ENCODE measurements at regions not wholly inside any gene's neighbourhood (a gene's known extent, or its start where the extent isn't known, plus 50 kb on each side); places are given as distances from the start of the nearest gene placed in this dataset.

DNA sequence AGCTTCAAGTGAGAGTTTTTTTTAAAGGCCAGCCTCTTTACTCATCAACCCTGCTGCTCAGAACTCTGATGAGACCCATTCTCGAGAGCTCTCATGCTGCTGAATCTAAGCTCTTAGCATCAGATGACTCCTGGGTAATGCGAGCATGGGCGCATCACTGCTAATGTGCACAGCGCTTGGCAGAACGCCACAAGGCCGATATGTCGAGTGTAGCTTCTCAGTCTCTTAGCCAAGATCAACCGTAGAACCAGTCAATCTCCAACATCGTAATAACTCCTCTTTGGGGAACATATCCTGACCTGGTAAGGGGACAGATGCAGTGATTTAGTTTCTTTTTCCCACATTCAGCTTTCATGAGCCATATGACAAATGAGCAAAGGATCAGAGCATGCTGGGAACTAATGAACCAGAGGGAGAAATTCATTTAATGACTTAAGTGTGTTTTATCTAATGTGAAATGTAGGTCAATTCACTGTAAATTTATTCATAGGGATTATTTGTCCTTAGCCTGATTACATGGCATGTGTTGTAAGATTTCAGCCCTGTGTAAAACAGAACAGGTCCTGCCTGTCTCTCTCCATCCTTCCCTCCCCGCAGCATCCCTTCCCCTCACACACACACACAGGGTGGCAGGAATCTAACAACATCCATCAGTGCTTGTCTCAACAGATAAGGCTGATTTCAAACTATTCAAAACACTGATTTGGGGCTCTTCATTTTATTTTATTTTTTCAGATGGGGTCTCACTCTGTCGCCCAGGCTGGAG lies 195.4 kb upstream of the C2CD4B start:
- Histone ChIP-seq H2AFZ (ENCODE audit: low read depth, low read length) (no peak overlapping the region), H3K79me2 (replicated peaks; ENCODE audit: insufficient read depth, low read length) (no peaks in the 10 kb centered on the region), H3K27me3 (ENCODE audit: insufficient read depth, low read depth, low read length) (no peaks in the 10 kb centered on the region), H3K4me3 (ENCODE audit: low read length) (no peak overlapping the region), H3K36me3 (ENCODE audit: insufficient read depth, low read length) (no peaks in the 10 kb centered on the region), H3K27ac (ENCODE audit: low read length) (no peak overlapping the region), H3F3A (ENCODE audit: insufficient read depth, low read length, poor library complexity, severe bottlenecking) (no peaks in the 10 kb centered on the region), H3K9me3 (ENCODE audit: low read length) (no peaks in the 10 kb centered on the region), H3K9me2 (ENCODE audit: insufficient read depth, low read length) (no peaks in the 10 kb centered on the region), H3K9ac (ENCODE audit: low read length) (no peak overlapping the region), H4K20me1 (ENCODE audit: insufficient read depth) (no peaks in the 10 kb centered on the region), H3K4me2 (ENCODE audit: low read length) (no peak overlapping the region)
- no peak for TF ChIP-seq MXI1 (conservative IDR thresholded peaks at IDR 0.05; ENCODE audit: poor library complexity, severe bottlenecking)
- TF ChIP-seq, protein P1, sequence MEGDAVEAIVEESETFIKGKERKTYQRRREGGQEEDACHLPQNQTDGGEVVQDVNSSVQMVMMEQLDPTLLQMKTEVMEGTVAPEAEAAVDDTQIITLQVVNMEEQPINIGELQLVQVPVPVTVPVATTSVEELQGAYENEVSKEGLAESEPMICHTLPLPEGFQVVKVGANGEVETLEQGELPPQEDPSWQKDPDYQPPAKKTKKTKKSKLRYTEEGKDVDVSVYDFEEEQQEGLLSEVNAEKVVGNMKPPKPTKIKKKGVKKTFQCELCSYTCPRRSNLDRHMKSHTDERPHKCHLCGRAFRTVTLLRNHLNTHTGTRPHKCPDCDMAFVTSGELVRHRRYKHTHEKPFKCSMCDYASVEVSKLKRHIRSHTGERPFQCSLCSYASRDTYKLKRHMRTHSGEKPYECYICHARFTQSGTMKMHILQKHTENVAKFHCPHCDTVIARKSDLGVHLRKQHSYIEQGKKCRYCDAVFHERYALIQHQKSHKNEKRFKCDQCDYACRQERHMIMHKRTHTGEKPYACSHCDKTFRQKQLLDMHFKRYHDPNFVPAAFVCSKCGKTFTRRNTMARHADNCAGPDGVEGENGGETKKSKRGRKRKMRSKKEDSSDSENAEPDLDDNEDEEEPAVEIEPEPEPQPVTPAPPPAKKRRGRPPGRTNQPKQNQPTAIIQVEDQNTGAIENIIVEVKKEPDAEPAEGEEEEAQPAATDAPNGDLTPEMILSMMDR (IDR thresholded peaks at IDR 0.05; ENCODE audit: poor library complexity, severe bottlenecking) = no peak
- TF ChIP-seq EZH2 (IDR thresholded peaks at IDR 0.05; ENCODE audit: borderline replicate concordance, insufficient read depth, low read length, poor library complexity, severe bottlenecking) = no peak
- TF ChIP-seq, protein P2, sequence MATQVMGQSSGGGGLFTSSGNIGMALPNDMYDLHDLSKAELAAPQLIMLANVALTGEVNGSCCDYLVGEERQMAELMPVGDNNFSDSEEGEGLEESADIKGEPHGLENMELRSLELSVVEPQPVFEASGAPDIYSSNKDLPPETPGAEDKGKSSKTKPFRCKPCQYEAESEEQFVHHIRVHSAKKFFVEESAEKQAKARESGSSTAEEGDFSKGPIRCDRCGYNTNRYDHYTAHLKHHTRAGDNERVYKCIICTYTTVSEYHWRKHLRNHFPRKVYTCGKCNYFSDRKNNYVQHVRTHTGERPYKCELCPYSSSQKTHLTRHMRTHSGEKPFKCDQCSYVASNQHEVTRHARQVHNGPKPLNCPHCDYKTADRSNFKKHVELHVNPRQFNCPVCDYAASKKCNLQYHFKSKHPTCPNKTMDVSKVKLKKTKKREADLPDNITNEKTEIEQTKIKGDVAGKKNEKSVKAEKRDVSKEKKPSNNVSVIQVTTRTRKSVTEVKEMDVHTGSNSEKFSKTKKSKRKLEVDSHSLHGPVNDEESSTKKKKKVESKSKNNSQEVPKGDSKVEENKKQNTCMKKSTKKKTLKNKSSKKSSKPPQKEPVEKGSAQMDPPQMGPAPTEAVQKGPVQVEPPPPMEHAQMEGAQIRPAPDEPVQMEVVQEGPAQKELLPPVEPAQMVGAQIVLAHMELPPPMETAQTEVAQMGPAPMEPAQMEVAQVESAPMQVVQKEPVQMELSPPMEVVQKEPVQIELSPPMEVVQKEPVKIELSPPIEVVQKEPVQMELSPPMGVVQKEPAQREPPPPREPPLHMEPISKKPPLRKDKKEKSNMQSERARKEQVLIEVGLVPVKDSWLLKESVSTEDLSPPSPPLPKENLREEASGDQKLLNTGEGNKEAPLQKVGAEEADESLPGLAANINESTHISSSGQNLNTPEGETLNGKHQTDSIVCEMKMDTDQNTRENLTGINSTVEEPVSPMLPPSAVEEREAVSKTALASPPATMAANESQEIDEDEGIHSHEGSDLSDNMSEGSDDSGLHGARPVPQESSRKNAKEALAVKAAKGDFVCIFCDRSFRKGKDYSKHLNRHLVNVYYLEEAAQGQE (IDR thresholded peaks at IDR 0.05; ENCODE audit: borderline replicate concordance) = no peak
- TF ChIP-seq EP300 (conservative IDR thresholded peaks at IDR 0.05; ENCODE audit: poor library complexity, severe bottlenecking) = no peak
- no peak for TF ChIP-seq POLR2AphosphoS5 (IDR thresholded peaks at IDR 0.05)
- no peak for TF ChIP-seq TAF1 (IDR thresholded peaks at IDR 0.05; ENCODE audit: low read depth)
- no peak for TF ChIP-seq RAD21 (conservative IDR thresholded peaks at IDR 0.05)
- TF ChIP-seq SMC3 (conservative IDR thresholded peaks at IDR 0.05; ENCODE audit: poor library complexity) = no peak

DNA sequence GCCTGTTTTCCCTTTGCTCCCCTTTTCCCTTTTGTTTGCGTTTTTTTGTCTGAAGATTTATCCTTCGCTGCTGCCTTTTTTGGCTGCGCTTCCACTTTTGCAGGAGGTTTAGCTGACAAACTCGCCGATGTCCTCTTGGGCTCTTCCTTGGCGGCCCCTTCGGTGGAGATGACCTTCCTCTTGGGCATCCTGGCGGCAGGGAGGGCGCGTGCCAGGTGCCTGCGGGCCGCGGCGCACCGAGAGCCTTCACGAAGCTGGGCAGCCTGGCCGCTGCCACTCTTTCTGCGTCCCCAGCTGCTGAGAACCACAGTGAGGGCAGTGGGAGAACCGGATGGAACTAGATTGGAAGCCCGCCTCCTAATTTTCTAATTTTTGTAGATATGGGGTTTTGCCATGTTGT lies 197.1 kb upstream of the C2CD4B start:
- Histone ChIP-seq H3K27ac (ENCODE audit: low read length) (no peak overlapping the region), H3K36me3 (ENCODE audit: insufficient read depth, low read length) (no peaks in the 10 kb centered on the region), H3K9ac (ENCODE audit: low read length) (no peak overlapping the region), H2AFZ (ENCODE audit: low read depth, low read length) (no peak overlapping the region), H3K4me3 (ENCODE audit: low read length) (no peak overlapping the region), H3F3A (ENCODE audit: insufficient read depth, low read length, poor library complexity, severe bottlenecking) (no peaks in the 10 kb centered on the region), H3K79me2 (replicated peaks; ENCODE audit: insufficient read depth, low read length) (no peaks in the 10 kb centered on the region), H3K9me3 (ENCODE audit: low read length) (no peaks in the 10 kb centered on the region), H4K20me1 (ENCODE audit: insufficient read depth) (no peaks in the 10 kb centered on the region), H3K27me3 (ENCODE audit: insufficient read depth, low read depth, low read length) (no peaks in the 10 kb centered on the region), H3K9me2 (ENCODE audit: insufficient read depth, low read length) (no peaks in the 10 kb centered on the region), H3K4me2 (ENCODE audit: low read length) (no peak overlapping the region)
- TF ChIP-seq SMC3 (conservative IDR thresholded peaks at IDR 0.05; ENCODE audit: poor library complexity) (no peak), EP300 (conservative IDR thresholded peaks at IDR 0.05; ENCODE audit: poor library complexity, severe bottlenecking) (no peak), TAF1 (IDR thresholded peaks at IDR 0.05; ENCODE audit: low read depth) (no peak), MXI1 (conservative IDR thresholded peaks at IDR 0.05; ENCODE audit: poor library complexity, severe bottlenecking) (no peak), RAD21 (conservative IDR thresholded peaks at IDR 0.05) (no peak), POLR2AphosphoS5 (IDR thresholded peaks at IDR 0.05) (no peak), EZH2 (IDR thresholded peaks at IDR 0.05; ENCODE audit: borderline replicate concordance, insufficient read depth, low read length, poor library complexity, severe bottlenecking) (no peak)
- TF ChIP-seq, protein P1 (IDR thresholded peaks at IDR 0.05; ENCODE audit: poor library complexity, severe bottlenecking) = no peak
- TF ChIP-seq, protein P2 (IDR thresholded peaks at IDR 0.05; ENCODE audit: borderline replicate concordance) = no peak
